Activated B cell treated with CpG ODN at 0.5 μM for 24 hours (primary cell): ENCODE measurements at regions not wholly inside any gene's neighbourhood (a gene's known extent, or its start where the extent isn't known, plus 50 kb on each side); places are given as distances from the start of the nearest gene placed in this dataset.

ENCODE experiments used
- ATAC-seq: fragments of 200-7000 bp; cut with Tn5 transposase; one replicate; pipeline ENCODE4 v1.10.0; 2021; ENCODE audit warnings: low read depth, mild to moderate bottlenecking, moderate library complexity
- CTCF ChIA-PET: fragments of 350-600 bp; sonication (Branson Sonifier 250); formaldehyde crosslinking; loops from one replicate; lab custom pipeline; 2021; ENCODE audit warnings: antibody characterized with exemption; lab: Charles Lee
- POLR2A ChIA-PET: fragments of 350-600 bp; sonication (Branson Sonifier 250); formaldehyde crosslinking; loops from one replicate; lab custom pipeline; 2021; ENCODE audit warnings: antibody characterized with exemption; lab: Charles Lee
- DNase-seq: peaks from one replicate; pipeline ENCODE4 v3.0.0; 2022
- H3K27ac Mint-ChIP-seq: one replicate; pipeline ENCODE4 v1.8.0; 2020; ENCODE audit warnings: mixed read lengths
- H3K27me3 Mint-ChIP-seq: one replicate; pipeline ENCODE4 v1.8.0; 2021; ENCODE audit warnings: mixed read lengths
- H3K36me3 Mint-ChIP-seq: one replicate; pipeline ENCODE4 v1.8.0; 2021; ENCODE audit warnings: low read depth, mixed read lengths
- H3K4me1 Mint-ChIP-seq: one replicate; pipeline ENCODE4 v1.8.0; 2021; ENCODE audit warnings: mixed read lengths
- H3K4me3 Mint-ChIP-seq: one replicate; pipeline ENCODE4 v1.8.0; 2020; ENCODE audit warnings: mild to moderate bottlenecking, mixed read lengths
- H3K9me3 Mint-ChIP-seq: one replicate; pipeline ENCODE4 v1.8.0; 2020; ENCODE audit warnings: mixed read lengths
- intact Hi-C: fragments of 100-400 bp; cut with micrococcal nuclease; formaldehyde crosslinking; loops from one replicate; pipeline ENCODE4 v1.15.1; 2024
- TF ChIP-seq, protein P1 (sequence below): fragments of 200-600 bp; IDR thresholded peaks from one replicate; pipeline ENCODE4 v1.8.0; 2022; ENCODE audit warnings: antibody characterized with exemption, mild to moderate bottlenecking

DNA sequence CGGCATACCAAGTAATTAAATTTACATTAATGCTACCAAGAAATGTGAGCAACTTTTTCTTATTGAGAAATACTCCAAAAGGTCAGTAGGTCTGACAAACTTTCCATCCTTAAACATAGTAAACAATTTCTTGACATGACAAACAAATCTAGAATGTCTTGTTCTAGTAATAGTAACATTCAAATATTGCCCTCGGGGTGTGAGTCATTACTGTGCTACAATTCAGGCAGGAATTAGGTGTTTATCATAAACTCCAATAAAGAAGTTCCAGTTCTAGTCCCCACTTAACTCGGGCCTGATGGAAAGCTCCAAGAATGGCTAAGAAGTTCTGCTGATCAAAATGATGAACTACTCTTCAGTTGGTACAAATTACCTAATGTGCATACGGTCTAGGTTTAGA lies 235.6 kb upstream of the TUSC1 start:
- ChIA-PET POLR2A (no interaction called here), CTCF (no interaction called here)
- H3K36me3 Mint-ChIP-seq = no peaks in the 10 kb centered on the region
- H3K9me3 Mint-ChIP-seq = peaks cover 6% of the 10 kb centered on the region
- H3K27ac Mint-ChIP-seq = no peak overlapping the region
- H3K4me1 Mint-ChIP-seq = no peaks in the 10 kb centered on the region
- TF ChIP-seq, protein P1, sequence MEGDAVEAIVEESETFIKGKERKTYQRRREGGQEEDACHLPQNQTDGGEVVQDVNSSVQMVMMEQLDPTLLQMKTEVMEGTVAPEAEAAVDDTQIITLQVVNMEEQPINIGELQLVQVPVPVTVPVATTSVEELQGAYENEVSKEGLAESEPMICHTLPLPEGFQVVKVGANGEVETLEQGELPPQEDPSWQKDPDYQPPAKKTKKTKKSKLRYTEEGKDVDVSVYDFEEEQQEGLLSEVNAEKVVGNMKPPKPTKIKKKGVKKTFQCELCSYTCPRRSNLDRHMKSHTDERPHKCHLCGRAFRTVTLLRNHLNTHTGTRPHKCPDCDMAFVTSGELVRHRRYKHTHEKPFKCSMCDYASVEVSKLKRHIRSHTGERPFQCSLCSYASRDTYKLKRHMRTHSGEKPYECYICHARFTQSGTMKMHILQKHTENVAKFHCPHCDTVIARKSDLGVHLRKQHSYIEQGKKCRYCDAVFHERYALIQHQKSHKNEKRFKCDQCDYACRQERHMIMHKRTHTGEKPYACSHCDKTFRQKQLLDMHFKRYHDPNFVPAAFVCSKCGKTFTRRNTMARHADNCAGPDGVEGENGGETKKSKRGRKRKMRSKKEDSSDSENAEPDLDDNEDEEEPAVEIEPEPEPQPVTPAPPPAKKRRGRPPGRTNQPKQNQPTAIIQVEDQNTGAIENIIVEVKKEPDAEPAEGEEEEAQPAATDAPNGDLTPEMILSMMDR = no peak
- DNase-seq (no peak), ATAC-seq (no peak)
- intact Hi-C loops = no loop called here
- no peak overlapping the region for H3K4me3 Mint-ChIP-seq
- H3K27me3 Mint-ChIP-seq = no peaks in the 10 kb centered on the region

DNA sequence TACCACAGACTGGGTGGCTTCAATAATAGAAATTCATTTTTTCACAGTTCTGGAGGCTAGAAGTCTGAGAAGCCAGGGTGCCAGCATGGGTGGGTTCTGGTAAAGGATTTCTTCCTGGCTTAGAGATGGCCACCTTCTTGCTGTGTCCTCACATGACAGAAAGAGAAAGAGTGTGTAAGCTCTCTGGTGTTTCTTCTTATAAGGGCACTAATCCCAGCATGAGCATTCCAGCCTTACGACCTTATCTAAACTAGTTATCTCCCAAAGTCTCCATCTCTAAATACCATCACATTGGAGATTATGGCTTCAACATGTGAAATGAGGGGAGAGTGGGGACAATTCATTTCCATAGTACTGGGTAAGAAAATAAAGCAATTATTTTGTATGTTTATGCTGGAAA lies 226.5 kb upstream of the TUSC1 start:
- Mint-ChIP-seq H3K36me3 (no peaks in the 10 kb centered on the region), H3K27ac (no peak overlapping the region), H3K27me3 (no peaks in the 10 kb centered on the region), H3K4me3 (no peak overlapping the region), H3K9me3 (peaks cover 7% of the 10 kb centered on the region), H3K4me1 (no peaks in the 10 kb centered on the region)
- no peak for ATAC-seq
- TF ChIP-seq, protein P1 = no peak
- ChIA-PET POLR2A (no interaction called here), CTCF (no interaction called here)
- intact Hi-C loops = no loop called here
- no peak for DNase-seq

DNA sequence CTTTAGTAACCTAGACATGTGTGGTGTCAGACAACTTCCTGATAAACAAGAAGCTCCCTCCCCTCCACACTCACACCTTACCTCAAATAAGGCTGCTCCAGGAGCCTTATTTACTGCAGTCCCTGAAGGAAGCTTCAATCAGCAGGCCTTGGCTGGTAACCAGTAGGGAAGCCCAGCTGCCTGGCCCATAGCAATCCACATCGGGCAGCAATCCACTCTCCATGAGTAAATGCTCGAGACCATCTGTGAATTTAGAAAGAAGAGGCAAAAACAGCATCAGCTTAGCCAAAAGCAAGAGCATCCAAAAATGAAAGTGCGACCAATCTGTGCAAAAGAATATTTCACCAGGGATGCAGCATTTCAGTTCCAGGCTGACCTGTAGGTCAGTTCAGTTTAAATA lies 213.3 kb upstream of the TUSC1 start:
- TF ChIP-seq, protein P1 = no peak
- intact Hi-C loops = no loop called here
- H3K4me3 Mint-ChIP-seq = no peak overlapping the region
- no peak overlapping the region for H3K27ac Mint-ChIP-seq
- DNase-seq = no peak
- ChIA-PET CTCF (no interaction called here), POLR2A (no interaction called here)
- no peaks in the 10 kb centered on the region for H3K4me1 Mint-ChIP-seq
- H3K9me3 Mint-ChIP-seq = peaks cover 25% of the 10 kb centered on the region
- ATAC-seq = no peak
- no peaks in the 10 kb centered on the region for H3K27me3 Mint-ChIP-seq
- H3K36me3 Mint-ChIP-seq = no peaks in the 10 kb centered on the region

GRCh38 chr9:25889661-25890060 lies 211.4 kb upstream of the TUSC1 start:
- no peaks in the 10 kb centered on the region for H3K27me3 Mint-ChIP-seq
- H3K36me3 Mint-ChIP-seq = no peaks in the 10 kb centered on the region
- ChIA-PET CTCF (no interaction called here), POLR2A (no interaction called here)
- H3K4me1 Mint-ChIP-seq = no peaks in the 10 kb centered on the region
- DNase-seq = no peak
- no peak for ATAC-seq
- H3K4me3 Mint-ChIP-seq = no peak overlapping the region
- peaks cover 18% of the 10 kb centered on the region for H3K9me3 Mint-ChIP-seq
- TF ChIP-seq, protein P1 = no peak
- no peak overlapping the region for H3K27ac Mint-ChIP-seq
- intact Hi-C loops = no loop called here

- ChIA-PET POLR2A (no interaction called here), CTCF (interaction anchor here (0.6 kb wide), 1 partner anchor 9 kb away, joined by 4 read pairs; no protein-coding TSS in a partner anchor)
- Mint-ChIP-seq H3K4me3 (no peak overlapping the region), H3K27ac (no peak overlapping the region), H3K36me3 (no peaks in the 10 kb centered on the region), H3K4me1 (no peaks in the 10 kb centered on the region), H3K9me3 (peaks cover 3% of the 10 kb centered on the region), H3K27me3 (no peaks in the 10 kb centered on the region)
- intact Hi-C loops = no loop called here
- TF ChIP-seq, protein P1 = no peak
- no peak for ATAC-seq
- no peak for DNase-seq
Observed at GRCh38 chr9:25876248-25876647, 198.0 kb upstream of the TUSC1 start.
